Body of pancreas (tissue), 4 donors: ENCODE measurements at regions not wholly inside any gene's neighbourhood (a gene's known extent, or its start where the extent isn't known, plus 50 kb on each side); places are given as distances from the start of the nearest gene placed in this dataset.

Source experiments
- ATAC-seq: fragments of 150-250 bp; one replicate; pipeline ENCODE4 v1.9.1; 2016
- DNase-seq, 4 donors: peaks; one replicate each; pipeline ENCODE4 v3.0.0-alpha.2; 2019
- H3K27ac ChIP-seq, 4 donors: fragments of 200-600 bp; sonication (generic); 1 replicate in 3 of 4; 2 replicates in 1 of 4; pipeline versions ENCODE4 v1.5.1 to v1.6.1; 2016 to 2019; ENCODE audit warnings: mild to moderate bottlenecking in 1 of 4, mixed read lengths in 1 of 4, moderate library complexity in 1 of 4
- H3K27me3 ChIP-seq, 2 donors: fragments of 200-600 bp; sonication (generic); one replicate each; pipeline ENCODE4 v1.6.0; 2016; ENCODE audit warnings: mild to moderate bottlenecking in 1 of 2
- H3K36me3 ChIP-seq, 2 donors: fragments of 200-600 bp; sonication (generic); replicated peaks in 1 of 2; 2 replicates each; pipeline ENCODE4 v1.5.1; 2016; ENCODE audit warnings: low read depth in 2 of 2; ENCODE audit not compliant: insufficient read depth in 1 of 2
- H3K4me1 ChIP-seq: fragments of 200-600 bp; sonication (generic); one replicate; pipeline ENCODE4 v1.6.0; 2016
- H3K4me3 ChIP-seq, 2 donors: fragments of 200-600 bp; sonication (generic); 1 replicate in 1 of 2; 2 replicates in 1 of 2; pipeline ENCODE4 v1.5.1; 2016 to 2019
- H3K9me3 ChIP-seq, 3 donors: fragments of 200-600 bp; sonication (generic); 1 replicate in 2 of 3; 2 replicates in 1 of 3; pipeline ENCODE4 v1.5.1; 2016
- CTCF ChIP-seq, 7 experiments: fragments of 450-650 bp in 4 of 7; fragments of 200-600 bp in 3 of 7; sonication (generic) in 3 of 7; IDR thresholded peaks; one replicate each; pipeline ENCODE4 v1.5.1; 2016 to 2019; ENCODE audit warnings: antibody characterized with exemption in 7 of 7
- POLR2A ChIP-seq, 3 donors: fragments of 450-650 bp; IDR thresholded peaks; one replicate each; pipeline ENCODE4 v1.6.1; 2016; ENCODE audit warnings: antibody characterized with exemption in 3 of 3, mild to moderate bottlenecking in 2 of 3
- WGBS, 2 donors: methylation state at CpG; one replicate each; pipeline ENCODE4 v1.1.5; 2017; 5-methylcytosine and 5-hydroxymethylcytosine counted together
- intact Hi-C: fragments of 100-400 bp; cut with DNase I; formaldehyde crosslinking; loops from one replicate; pipeline ENCODE4 v1.15.1; 2023

- Histone ChIP-seq H3K9me3 (no peaks in the 10 kb centered on the region), H3K36me3 (no peaks in the 10 kb centered on the region), H3K4me3 (no peak overlapping the region), H3K27ac (no peak overlapping the region), H3K4me1 (no peaks in the 10 kb centered on the region), H3K27me3 (no peaks in the 10 kb centered on the region)
- TF ChIP-seq POLR2A (IDR thresholded peaks at IDR 0.05) (no peak), CTCF (IDR thresholded peaks at IDR 0.05) (no peak)
- DNase-seq, result no peak
- ATAC-seq, result no peak
- 91 to 100% methylated on average over 1 of the region's 1 CpG for WGBS, 2 donors
- intact Hi-C loops, result no loop called here
Observed at GRCh38 chr3:178201714-178202113, 334.5 kb upstream of the KCNMB2 start.

- ATAC-seq (no peak), DNase-seq (no peak)
- H3K4me3 ChIP-seq, result no peak overlapping the region
- H3K27me3 ChIP-seq, result no peaks in the 10 kb centered on the region
- intact Hi-C loops, result no loop called here
- H3K36me3 ChIP-seq, result no peaks in the 10 kb centered on the region
- no peaks in the 10 kb centered on the region for H3K4me1 ChIP-seq
- no peaks in the 10 kb centered on the region for H3K9me3 ChIP-seq
- H3K27ac ChIP-seq, result no peak overlapping the region
- 26 to 27% methylated on average over 3 of the region's 3 CpGs for WGBS, 2 donors
- TF ChIP-seq CTCF (IDR thresholded peaks at IDR 0.05), result no peak
Observed at GRCh38 chr3:178202194-178202593, 334.0 kb upstream of the KCNMB2 start.

GRCh38 chr3:178203165-178203564 is 333.1 kb upstream of the KCNMB2 start:
- 60 to 68% methylated on average over 2 of the region's 2 CpGs for WGBS, 2 donors
- Histone ChIP-seq H3K36me3 (no peaks in the 10 kb centered on the region), H3K27me3 (no peaks in the 10 kb centered on the region), H3K27ac (no peak overlapping the region), H3K9me3 (no peaks in the 10 kb centered on the region), H3K4me3 (no peak overlapping the region), H3K4me1 (no peaks in the 10 kb centered on the region)
- TF ChIP-seq POLR2A (IDR thresholded peaks at IDR 0.05), result no peak
- TF ChIP-seq CTCF (IDR thresholded peaks at IDR 0.05), result no peak
- ATAC-seq (no peak), DNase-seq (no peak)
- intact Hi-C loops, result no loop called here

GRCh38 chr3:178203650-178204049 is 332.6 kb upstream of the KCNMB2 start:
- Histone ChIP-seq H3K9me3 (no peaks in the 10 kb centered on the region), H3K27ac (no peak overlapping the region), H3K36me3 (no peaks in the 10 kb centered on the region), H3K4me1 (no peaks in the 10 kb centered on the region), H3K4me3 (no peak overlapping the region), H3K27me3 (no peaks in the 10 kb centered on the region)
- DNase-seq (no peak), ATAC-seq (no peak)
- 77 to 81% methylated on average over 2 of the region's 2 CpGs for WGBS, 2 donors
- intact Hi-C loops, result no loop called here
- no peak for TF ChIP-seq CTCF (IDR thresholded peaks at IDR 0.05)
- TF ChIP-seq POLR2A (IDR thresholded peaks at IDR 0.05), result no peak

- intact Hi-C loops, result no loop called here
- H3K9me3 ChIP-seq, result no peaks in the 10 kb centered on the region
- H3K27me3 ChIP-seq, result no peaks in the 10 kb centered on the region
- no peaks in the 10 kb centered on the region for H3K4me1 ChIP-seq
- DNase-seq (no peak), ATAC-seq (no peak)
- no peak overlapping the region for H3K4me3 ChIP-seq
- no peaks in the 10 kb centered on the region for H3K36me3 ChIP-seq
- H3K27ac ChIP-seq, result no peak overlapping the region
- WGBS, 2 donors, result 58 to 64% methylated on average over 1 of the region's 1 CpG
- TF ChIP-seq POLR2A (IDR thresholded peaks at IDR 0.05) (no peak), CTCF (IDR thresholded peaks at IDR 0.05) (no peak)
Observed at GRCh38 chr3:178205740-178206139, 330.5 kb upstream of the KCNMB2 start.
